EL (cell line): ENCODE measurements at regions not wholly inside any gene's neighbourhood (a gene's known extent, or its start where the extent isn't known, plus 50 kb on each side); places are given as distances from the start of the nearest gene placed in this dataset.

Experiments
- DNase-seq: peaks from one replicate; pipeline ENCODE4 v3.0.0-alpha.2; 2016

GRCh38 chr2:37472959-37473358 is 128.5 kb downstream of the QPCT start:
- peak; percentile 77 for DNase-seq

GRCh38 chr2:37476411-37476810 is 132.0 kb downstream of the QPCT start:
- DNase-seq, result no peak

GRCh38 chr2:37477921-37478320 is 133.5 kb downstream of the QPCT start:
- no peak for DNase-seq

GRCh38 chr2:37481244-37481643 is 136.8 kb downstream of the QPCT start:
- no peak for DNase-seq

GRCh38 chr2:37489041-37489456 is 144.6 kb downstream of the QPCT start:
- DNase-seq, result no peak

GRCh38 chr2:37489536-37489935 is 145.1 kb downstream of the QPCT start:
- DNase-seq, result no peak

- DNase-seq, result no peak
Measured at GRCh38 chr2:37493425-37493824, 149.0 kb downstream of the QPCT start.

- DNase-seq, result no peak
Measured at GRCh38 chr2:37499113-37499512, 154.7 kb downstream of the QPCT start.

GRCh38 chr2:37500031-37500430 is 155.6 kb downstream of the QPCT start:
- peak; percentile 48 for DNase-seq

- no peak for DNase-seq
Measured at GRCh38 chr2:37501113-37501512, 156.7 kb downstream of the QPCT start.

- DNase-seq, result peak; percentile 41
Measured at GRCh38 chr2:37506407-37507050, 162.1 kb downstream of the QPCT start.

- no peak for DNase-seq
Measured at GRCh38 chr2:37507051-37507410, 162.6 kb downstream of the QPCT start.

GRCh38 chr2:37507703-37508102 is 163.3 kb downstream of the QPCT start:
- DNase-seq, result no peak

- no peak for DNase-seq
Measured at GRCh38 chr2:37512971-37513370, 158.5 kb downstream of the CDC42EP3 start.

GRCh38 chr2:37523814-37524362 is 147.6 kb downstream of the CDC42EP3 start:
- DNase-seq, result peak; percentile 31

- DNase-seq, result no peak
Measured at GRCh38 chr2:37526323-37526722, 145.1 kb downstream of the CDC42EP3 start.

GRCh38 chr2:37526856-37527255 is 144.6 kb downstream of the CDC42EP3 start:
- no peak for DNase-seq

GRCh38 chr2:37527361-37527760 is 144.1 kb downstream of the CDC42EP3 start:
- no peak for DNase-seq

GRCh38 chr2:37529830-37530415 is 141.5 kb downstream of the CDC42EP3 start:
- DNase-seq, result no peak

GRCh38 chr2:37532503-37532902 is 138.9 kb downstream of the CDC42EP3 start:
- DNase-seq, result no peak

- no peak for DNase-seq
Measured at GRCh38 chr2:37537316-37537715, 134.1 kb downstream of the CDC42EP3 start.

GRCh38 chr2:37541516-37541915 is 129.9 kb downstream of the CDC42EP3 start:
- DNase-seq, result no peak

- DNase-seq, result no peak
Measured at GRCh38 chr2:37543999-37544557, 127.4 kb downstream of the CDC42EP3 start.

- DNase-seq, result no peak
Measured at GRCh38 chr2:37544591-37545031, 126.8 kb downstream of the CDC42EP3 start.
